Breast epithelium (tissue), 4 donors: ENCODE measurements at regions not wholly inside any gene's neighbourhood (a gene's known extent, or its start where the extent isn't known, plus 50 kb on each side); places are given as distances from the start of the nearest gene placed in this dataset.

ENCODE experiments used
- DNase-seq, 2 donors: peaks; one replicate each; pipeline ENCODE4 v3.0.0-alpha.2; 2019; ENCODE audit warnings: low spot score in 2 of 2
- H3K27ac ChIP-seq, 2 donors: fragments of 200-600 bp; sonication (generic) in 1 of 2; one replicate each; pipeline ENCODE4 v1.5.1; 2016 to 2019; ENCODE audit warnings: mild to moderate bottlenecking in 1 of 2
- H3K27me3 ChIP-seq, 2 donors: fragments of 200-600 bp; sonication (generic) in 1 of 2; one replicate each; pipeline versions ENCODE4 v1.5.1 to v1.6.0; 2017 to 2019; ENCODE audit warnings: control low read depth in 1 of 2, mild to moderate bottlenecking in 1 of 2
- H3K36me3 ChIP-seq: fragments of 200-600 bp; one replicate; pipeline ENCODE4 v1.5.1; 2019
- H3K4me1 ChIP-seq, 2 donors: fragments of 200-600 bp; sonication (generic); one replicate each; pipeline ENCODE4 v1.5.1; 2016 to 2019; ENCODE audit warnings: control low read depth in 1 of 2
- H3K4me3 ChIP-seq, 3 donors: fragments of 200-600 bp; sonication (generic); 1 replicate in 2 of 3; 2 replicates in 1 of 3; pipeline ENCODE4 v1.5.1; 2016 to 2019; ENCODE audit warnings: mild to moderate bottlenecking in 3 of 3, moderate library complexity in 2 of 3
- H3K9me3 ChIP-seq, 2 donors: fragments of 200-600 bp; sonication (generic) in 1 of 2; one replicate each; pipeline ENCODE4 v1.5.1; 2016 to 2019; ENCODE audit warnings: control low read depth in 1 of 2
- CTCF ChIP-seq, 3 donors: fragments of 450-650 bp; IDR thresholded peaks; one replicate each; pipeline ENCODE4 v1.5.1; 2016 to 2017; ENCODE audit warnings: antibody characterized with exemption in 3 of 3, mild to moderate bottlenecking in 3 of 3, moderate library complexity in 3 of 3
- POLR2A ChIP-seq: fragments of 450-650 bp; IDR thresholded peaks from one replicate; pipeline ENCODE4 v1.6.1; 2016; ENCODE audit warnings: antibody characterized with exemption, mild to moderate bottlenecking, moderate library complexity
- POLR2AphosphoS5 ChIP-seq, 3 donors: sonication (generic); formaldehyde crosslinking; IDR thresholded peaks; one replicate each; pipeline ENCODE4 v1.6.1; 2017; ENCODE audit warnings: antibody characterized with exemption in 3 of 3
- intact Hi-C: fragments of 100-400 bp; cut with DNase I; formaldehyde crosslinking; loops from one replicate; pipeline ENCODE4 v1.15.1; 2023; ENCODE audit warnings: low total_unique reads

DNA sequence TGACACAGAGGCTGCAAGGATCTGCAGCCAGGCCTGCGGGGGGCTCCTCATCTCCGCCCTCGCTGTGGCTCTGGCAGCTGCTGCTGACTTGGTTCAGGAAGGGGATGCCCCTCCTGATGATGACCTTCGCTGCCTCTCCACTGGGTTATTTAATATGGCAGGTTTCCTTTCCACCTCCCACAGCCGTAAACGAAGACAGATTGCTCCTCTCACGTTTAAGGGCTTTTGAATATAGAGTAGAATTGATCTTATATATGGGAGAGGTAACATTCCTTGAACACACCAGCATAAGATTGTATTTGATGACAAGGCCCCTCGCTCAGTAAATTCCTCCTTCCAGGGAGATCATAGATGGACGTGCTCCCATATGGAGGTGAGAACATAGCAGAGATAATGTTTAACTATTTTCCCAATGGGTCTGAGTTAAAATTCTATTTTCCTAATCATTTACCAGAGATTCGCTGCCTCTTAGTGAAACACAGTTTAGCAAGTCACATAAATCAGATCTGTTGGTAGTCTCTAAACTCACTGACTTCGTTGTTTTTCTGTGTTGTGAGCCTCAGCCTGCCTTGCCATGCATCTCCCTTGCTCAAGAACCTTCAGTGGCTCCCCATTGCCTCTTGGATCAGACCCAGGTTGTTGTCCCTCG is 88.5 kb upstream of the AJAP1 start:
- H3K4me3 ChIP-seq, result no peak overlapping the region
- H3K9me3 ChIP-seq, result no peaks in the 10 kb centered on the region
- H3K27me3 ChIP-seq, result peaks cover 0 to 27% of the 10 kb centered on the region in 2 donors
- H3K27ac ChIP-seq, result no peak overlapping the region
- no peaks in the 10 kb centered on the region for H3K4me1 ChIP-seq
- H3K36me3 ChIP-seq, result no peaks in the 10 kb centered on the region
- DNase-seq, result no peak
- intact Hi-C loops, result no loop called here
- TF ChIP-seq POLR2A, result no peak
- no peak for TF ChIP-seq POLR2AphosphoS5 (IDR thresholded peaks at IDR 0.05)
- no peak for TF ChIP-seq CTCF (IDR thresholded peaks at IDR 0.05)

DNA sequence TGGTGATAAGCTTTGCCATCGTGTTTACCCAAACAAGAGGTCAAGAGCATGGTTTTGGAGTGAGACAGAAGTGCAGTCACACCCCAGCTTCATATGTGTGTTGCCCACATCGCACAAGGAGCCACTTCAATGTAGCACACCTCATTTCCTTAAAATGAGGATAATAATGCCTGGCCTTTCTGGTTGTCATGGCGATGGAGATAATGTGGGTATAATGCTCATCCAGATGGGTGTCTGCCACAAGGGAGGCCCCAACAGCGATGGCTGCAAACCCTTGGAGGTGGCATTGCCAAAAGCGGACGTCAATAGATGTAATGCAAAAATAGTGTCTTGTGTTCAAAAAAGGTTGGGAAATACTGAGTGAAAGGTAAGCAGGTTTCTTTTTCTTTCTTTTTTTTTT is 83.1 kb upstream of the AJAP1 start:
- no peaks in the 10 kb centered on the region for H3K36me3 ChIP-seq
- no peaks in the 10 kb centered on the region for H3K4me1 ChIP-seq
- TF ChIP-seq CTCF (IDR thresholded peaks at IDR 0.05) (no peak), POLR2AphosphoS5 (IDR thresholded peaks at IDR 0.05) (no peak)
- no peak for DNase-seq
- intact Hi-C loops, result no loop called here
- H3K27ac ChIP-seq, result no peak overlapping the region
- no peak overlapping the region for H3K4me3 ChIP-seq
- peaks cover 0 to 29% of the 10 kb centered on the region in 2 donors for H3K27me3 ChIP-seq
- no peaks in the 10 kb centered on the region for H3K9me3 ChIP-seq

DNA sequence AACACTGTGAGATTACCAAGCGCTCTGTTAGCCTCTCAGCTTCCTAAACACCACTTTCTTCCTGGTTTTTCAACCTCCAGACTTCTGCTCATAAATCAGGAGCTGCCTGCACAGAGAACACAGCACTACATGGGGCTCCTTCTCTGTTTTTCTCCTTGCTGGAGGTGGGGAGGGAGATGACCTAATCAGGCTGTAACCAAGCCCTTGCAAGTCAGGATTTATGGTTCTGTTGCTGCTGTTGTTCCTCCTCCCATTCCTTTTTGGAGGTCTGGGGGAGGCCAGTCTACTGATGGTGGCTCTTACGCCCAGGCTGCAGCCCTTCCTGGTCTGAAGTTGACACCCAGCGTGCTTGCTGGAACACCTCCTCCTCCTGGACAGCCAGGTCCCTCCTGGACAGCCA is 80.9 kb upstream of the AJAP1 start:
- Histone ChIP-seq H3K27ac (no peak overlapping the region), H3K36me3 (no peaks in the 10 kb centered on the region), H3K4me1 (no peaks in the 10 kb centered on the region), H3K9me3 (no peaks in the 10 kb centered on the region), H3K27me3 (peaks cover 0 to 25% of the 10 kb centered on the region in 2 donors), H3K4me3 (no peak overlapping the region)
- no peak for DNase-seq
- intact Hi-C loops, result no loop called here
- TF ChIP-seq CTCF (IDR thresholded peaks at IDR 0.05), result no peak
- no peak for TF ChIP-seq POLR2AphosphoS5 (IDR thresholded peaks at IDR 0.05)
- no peak for TF ChIP-seq POLR2A

GRCh38 chr1:4581807-4582206 is 72.6 kb upstream of the AJAP1 start:
- intact Hi-C loops, result no loop called here
- no peak for DNase-seq
- peaks cover 0 to 39% of the 10 kb centered on the region in 2 donors for H3K27me3 ChIP-seq
- H3K9me3 ChIP-seq, result no peaks in the 10 kb centered on the region
- H3K27ac ChIP-seq, result no peak overlapping the region
- H3K4me3 ChIP-seq, result no peak overlapping the region
- no peaks in the 10 kb centered on the region for H3K4me1 ChIP-seq
- TF ChIP-seq CTCF (IDR thresholded peaks at IDR 0.05), result no peak
- TF ChIP-seq POLR2A, result no peak
- no peak for TF ChIP-seq POLR2AphosphoS5 (IDR thresholded peaks at IDR 0.05)
- no peaks in the 10 kb centered on the region for H3K36me3 ChIP-seq

GRCh38 chr1:4584449-4584848 is 70.0 kb upstream of the AJAP1 start:
- H3K27ac ChIP-seq, result no peak overlapping the region
- DNase-seq, result no peak
- H3K36me3 ChIP-seq, result no peaks in the 10 kb centered on the region
- H3K4me1 ChIP-seq, result no peaks in the 10 kb centered on the region
- intact Hi-C loops, result no loop called here
- peaks cover 0 to 39% of the 10 kb centered on the region in 2 donors for H3K27me3 ChIP-seq
- no peaks in the 10 kb centered on the region for H3K9me3 ChIP-seq
- no peak for TF ChIP-seq POLR2A
- TF ChIP-seq CTCF (IDR thresholded peaks at IDR 0.05), result no peak
- no peak for TF ChIP-seq POLR2AphosphoS5 (IDR thresholded peaks at IDR 0.05)
- H3K4me3 ChIP-seq, result no peak overlapping the region
